ENCODE measurements at regions not wholly inside any gene's neighbourhood (a gene's known extent, or its start where the extent isn't known, plus 50 kb on each side); places are given as distances from the start of the nearest gene placed in this dataset.

GRCh38 chr5:108688485-108688884 lies 59.2 kb upstream of the FER start (continued):
- TF ChIP-seq TCF3 (IDR thresholded peaks at IDR 0.05; ENCODE audit: borderline replicate concordance, insufficient read depth, low read depth, low read length) (no peak), SKIL (IDR thresholded peaks at IDR 0.05; ENCODE audit: low read depth, poor library complexity, severe bottlenecking) (no peak), POLR2AphosphoS2 (IDR thresholded peaks at IDR 0.05; ENCODE audit: low read depth, low read length) (no peak)
- TF ChIP-seq, protein P1, sequence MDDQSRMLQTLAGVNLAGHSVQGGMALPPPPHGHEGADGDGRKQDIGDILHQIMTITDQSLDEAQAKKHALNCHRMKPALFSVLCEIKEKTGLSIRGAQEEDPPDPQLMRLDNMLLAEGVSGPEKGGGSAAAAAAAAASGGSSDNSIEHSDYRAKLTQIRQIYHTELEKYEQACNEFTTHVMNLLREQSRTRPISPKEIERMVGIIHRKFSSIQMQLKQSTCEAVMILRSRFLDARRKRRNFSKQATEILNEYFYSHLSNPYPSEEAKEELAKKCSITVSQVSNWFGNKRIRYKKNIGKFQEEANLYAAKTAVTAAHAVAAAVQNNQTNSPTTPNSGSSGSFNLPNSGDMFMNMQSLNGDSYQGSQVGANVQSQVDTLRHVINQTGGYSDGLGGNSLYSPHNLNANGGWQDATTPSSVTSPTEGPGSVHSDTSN (IDR thresholded peaks at IDR 0.05; ENCODE audit: insufficient replicate concordance, low read depth, low read length): no peak

GRCh38 chr5:108687595-108688200 lies 60.0 kb upstream of the FER start:
- in situ Hi-C loops (cut with MboI) (no loop called here), intact Hi-C loops (cut with micrococcal nuclease; ENCODE audit: unreplicated experiment) (loop anchor here (10.0 kb wide), 2 partner anchors 127 to 467 kb away; no protein-coding TSS in a partner anchor)
- H3K4me2 ChIP-seq (ENCODE audit: control insufficient read depth, insufficient read depth): 0 out of 2 replicates have a peak overlapping the region, but pooled peaks have one; percentile 28
- no peaks in the 10 kb centered on the region for H3K36me3 ChIP-seq (ENCODE audit: control insufficient read depth in 2 of 2, insufficient read depth in 2 of 2, low read length in 1 of 2)
- H3K4me3 ChIP-seq: no peak overlapping the region
- H2AFZ ChIP-seq (ENCODE audit: control insufficient read depth, low read depth, low read length): peak overlapping the region; percentile 52; the same call in 1 of the 2 replicates
- WGBS (ENCODE audit: insufficient coverage, insufficient replicate concordance, low lambda C conversion rate, missing lambda C conversion rate): 52% methylated on average over 2 of the region's 2 CpGs
- POLR2A ChIA-PET: interaction anchor here (0.6 to 0.7 kb wide), 2 partner anchors 41 to 1570 kb away, joined by 3 read pairs; no protein-coding TSS in a partner anchor
- FAIRE-seq (peak; percentile 62), ATAC-seq (peak; percentile 51; the same call in 2 of the 3 replicates), DNase-seq (ENCODE audit: low read depth, low spot score) (no peak)
- no peaks in the 10 kb centered on the region for H3K9me3 ChIP-seq (replicated peaks; ENCODE audit: control insufficient read depth, insufficient read depth, low read length)
- H3K27ac ChIP-seq (ENCODE audit: control insufficient read depth, insufficient read depth): no peak overlapping the region
- H4K20me1 ChIP-seq (ENCODE audit: control insufficient read depth, insufficient read depth): no peaks in the 10 kb centered on the region
- SMC1A ChIA-PET (ENCODE audit: uncharacterized antibody, unreplicated experiment): interaction anchor here (0.6 to 2.7 kb wide), 9 partner anchors 11 to 780 kb away, joined by 3 to 9 read pairs (median 3); no protein-coding TSS in a partner anchor
- no peaks in the 10 kb centered on the region for H3K27me3 ChIP-seq (replicated peaks in 1 of 2; ENCODE audit: control insufficient read depth in 2 of 2, insufficient read depth in 2 of 2, low read length in 1 of 2)
- RAD21 ChIA-PET (ENCODE audit: unreplicated experiment): interaction anchor here (0.8 to 1.9 kb wide), 6 partner anchors 9 to 742 kb away, joined by 3 to 5 read pairs (median 4); no protein-coding TSS in a partner anchor
- no peak overlapping the region for H3K9ac ChIP-seq (ENCODE audit: control insufficient read depth, insufficient read depth, low read length)
- no TSS peak for BruUV-seq (replicated peaks)
- no peak for TF ChIP-seq TCF12 (IDR thresholded peaks at IDR 0.05; ENCODE audit: low read depth, low read length)
- peak; percentile 90 for TF ChIP-seq BMI1 (IDR thresholded peaks at IDR 0.05; ENCODE audit: borderline replicate concordance)
- no peaks in the 10 kb centered on the region for H3K79me2 ChIP-seq (ENCODE audit: control insufficient read depth, insufficient read depth, low read length)
- CTCF ChIA-PET: interaction anchor here (0.8 to 1.1 kb wide), 4 partner anchors 11 to 232 kb away, joined by 3 read pairs; no protein-coding TSS in a partner anchor
- no peaks in the 10 kb centered on the region for H3K4me1 ChIP-seq (ENCODE audit: control insufficient read depth, insufficient read depth, low read length)

All from GM12878 (cell line).